HG03196 (cell line): ENCODE measurements at regions not wholly inside any gene's neighbourhood (a gene's known extent, or its start where the extent isn't known, plus 50 kb on each side); places are given as distances from the start of the nearest gene placed in this dataset.

Source experiments
- ATAC-seq: cut with Tn5 transposase; IDR thresholded peaks from one replicate; pipeline ENCODE4 v1.9.1; 2021; ENCODE audit not compliant: unreplicated experiment

GRCh38 chr4:160161026-160161425 is 1058.1 kb downstream of the RAPGEF2 start:
- no peak for ATAC-seq

- ATAC-seq, result no peak
Measured at GRCh38 chr4:160175064-160175643, 1072.3 kb downstream of the RAPGEF2 start.

GRCh38 chr4:160180211-160180610 is 1077.3 kb downstream of the RAPGEF2 start:
- ATAC-seq, result no peak

GRCh38 chr4:160182727-160183126 is 1079.8 kb downstream of the RAPGEF2 start:
- ATAC-seq, result no peak

- no peak for ATAC-seq
Measured at GRCh38 chr4:160184884-160185283, 1082.0 kb downstream of the RAPGEF2 start.

GRCh38 chr4:160193787-160194186 is 1090.9 kb downstream of the RAPGEF2 start:
- ATAC-seq, result no peak

GRCh38 chr4:160194716-160195115 is 1091.8 kb downstream of the RAPGEF2 start:
- ATAC-seq, result no peak

GRCh38 chr4:160202802-160203201 is 1099.9 kb downstream of the RAPGEF2 start:
- ATAC-seq, result no peak

- ATAC-seq, result no peak
Measured at GRCh38 chr4:160212078-160212477, 1109.2 kb downstream of the RAPGEF2 start.

- no peak for ATAC-seq
Measured at GRCh38 chr4:160213366-160213765, 1110.5 kb downstream of the RAPGEF2 start.

- no peak for ATAC-seq
Measured at GRCh38 chr4:160217352-160217751, 1114.5 kb downstream of the RAPGEF2 start.

GRCh38 chr4:160224049-160224448 is 1121.2 kb downstream of the RAPGEF2 start:
- no peak for ATAC-seq

GRCh38 chr4:160233141-160233540 is 1130.3 kb downstream of the RAPGEF2 start:
- no peak for ATAC-seq

GRCh38 chr4:160235285-160235684 is 1132.4 kb downstream of the RAPGEF2 start:
- ATAC-seq, result no peak

- no peak for ATAC-seq
Measured at GRCh38 chr4:160235771-160236170, 1132.9 kb downstream of the RAPGEF2 start.

- no peak for ATAC-seq
Measured at GRCh38 chr4:160238790-160239189, 1135.9 kb downstream of the RAPGEF2 start.

- ATAC-seq, result no peak
Measured at GRCh38 chr4:160247091-160247656, 1144.3 kb downstream of the RAPGEF2 start.

- no peak for ATAC-seq
Measured at GRCh38 chr4:160251522-160252170, 1148.8 kb downstream of the RAPGEF2 start.

- ATAC-seq, result no peak
Measured at GRCh38 chr4:160257318-160257717, 1154.4 kb downstream of the RAPGEF2 start.

- ATAC-seq, result no peak
Measured at GRCh38 chr4:160265014-160265413, 1162.1 kb downstream of the RAPGEF2 start.

GRCh38 chr4:160265836-160266235 is 1163.0 kb downstream of the RAPGEF2 start:
- no peak for ATAC-seq

- ATAC-seq, result no peak
Measured at GRCh38 chr4:160276785-160277325, 1174.0 kb downstream of the RAPGEF2 start.
